ENCODE measurements at regions not wholly inside any gene's neighbourhood (a gene's known extent, or its start where the extent isn't known, plus 50 kb on each side); places are given as distances from the start of the nearest gene placed in this dataset.

- TF ChIP-seq CTCF (IDR thresholded peaks at IDR 0.05) (peak in 1 of 3 experiments; percentile 13), POLR2AphosphoS5 (IDR thresholded peaks at IDR 0.05) (no peak), EP300 (IDR thresholded peaks at IDR 0.05) (no peak)
- 96% methylated on average over 10 of the region's 11 CpGs for WGBS
- Histone ChIP-seq H3K4me1 (peaks cover 18 to 36% (median 31%) of the 10 kb centered on the region in 4 donors), H3K9me3 (no peaks in the 10 kb centered on the region), H3K27ac (replicated peaks in 1 of 4) (no peak overlapping the region), H3K27me3 (no peaks in the 10 kb centered on the region), H3K36me3 (no peaks in the 10 kb centered on the region), H3K4me3 (no peak overlapping the region)
- DNase-seq (ENCODE audit: extremely low spot score): no peak
- intact Hi-C loops (cut with DNase I): no loop called here
Measured at GRCh38 chr20:50344232-50345071, 153.8 kb downstream of the CEBPB start.

DNA sequence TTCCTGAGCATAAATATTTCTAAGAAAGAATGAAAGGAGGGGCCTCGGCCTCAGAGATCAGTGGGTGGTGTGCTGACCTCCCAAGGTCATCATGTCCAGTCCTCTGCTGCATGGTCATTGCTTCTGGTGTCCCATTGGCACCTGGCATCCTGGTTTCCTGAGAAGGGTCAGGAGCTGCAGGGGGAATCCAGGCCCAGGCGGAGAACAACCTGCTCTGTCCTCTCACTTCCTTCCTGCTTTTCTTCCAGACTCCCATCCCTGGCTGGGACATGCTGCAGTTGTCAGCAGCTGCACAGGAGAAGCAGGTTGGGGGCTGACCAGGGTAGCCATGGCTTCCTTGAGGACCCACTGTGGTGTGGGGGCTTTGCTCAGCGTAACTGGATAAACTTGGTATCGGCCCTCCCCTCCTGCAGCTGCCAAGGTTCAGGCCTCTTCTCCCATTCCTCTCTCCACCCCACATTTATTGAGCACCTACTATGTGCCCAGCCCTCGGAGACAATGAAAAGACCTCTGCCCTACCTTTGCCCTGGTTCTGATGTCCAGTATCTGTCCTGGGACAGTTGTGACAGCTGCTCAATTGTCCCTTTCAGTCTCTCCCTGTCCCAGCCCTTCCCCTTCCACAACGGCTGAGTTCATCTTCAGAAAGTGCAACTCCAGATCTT, 155.2 kb downstream of the CEBPB start:
- no peak for DNase-seq (ENCODE audit: extremely low spot score)
- 81% methylated on average over 6 of the region's 6 CpGs for WGBS
- intact Hi-C loops (cut with DNase I): loop anchor here (2.0 kb wide), 1 partner anchor 73 kb away; no protein-coding TSS in a partner anchor
- peak overlapping the region; percentile 53 to 76 (median 66) for H3K27ac ChIP-seq (replicated peaks in 1 of 4)
- no peaks in the 10 kb centered on the region for H3K27me3 ChIP-seq
- peak overlapping the region in 3 of 4 donors; percentile 17 to 29 (median 24) for H3K4me3 ChIP-seq
- H3K9me3 ChIP-seq: no peaks in the 10 kb centered on the region
- no peaks in the 10 kb centered on the region for H3K36me3 ChIP-seq
- TF ChIP-seq CTCF (IDR thresholded peaks at IDR 0.05) (no peak), EP300 (IDR thresholded peaks at IDR 0.05) (no peak)
- peaks cover 18 to 33% (median 30%) of the 10 kb centered on the region in 4 donors for H3K4me1 ChIP-seq

- Histone ChIP-seq H3K9me3 (no peaks in the 10 kb centered on the region), H3K36me3 (no peaks in the 10 kb centered on the region), H3K27me3 (no peaks in the 10 kb centered on the region), H3K27ac (replicated peaks in 1 of 4) (peak overlapping the region; percentile 53 to 76 (median 66)), H3K4me1 (peaks cover 18 to 33% (median 30%) of the 10 kb centered on the region in 4 donors), H3K4me3 (peak overlapping the region in 3 of 4 donors; percentile 17 to 29 (median 24))
- intact Hi-C loops (cut with DNase I): loop anchor here (2.0 kb wide), 1 partner anchor 72 kb away; no protein-coding TSS in a partner anchor
- DNase-seq (ENCODE audit: extremely low spot score): peak; percentile 97
- WGBS: 29% methylated on average over 23 of the region's 26 CpGs
- TF ChIP-seq EP300 (IDR thresholded peaks at IDR 0.05) (no peak), POLR2AphosphoS5 (IDR thresholded peaks at IDR 0.05) (peak; percentile 58 to 75), CTCF (IDR thresholded peaks at IDR 0.05) (no peak), POLR2A (IDR thresholded peaks at IDR 0.05; ENCODE audit: low read depth) (no peak)
Measured at GRCh38 chr20:50346374-50347283, 156.0 kb downstream of the CEBPB start.

DNA sequence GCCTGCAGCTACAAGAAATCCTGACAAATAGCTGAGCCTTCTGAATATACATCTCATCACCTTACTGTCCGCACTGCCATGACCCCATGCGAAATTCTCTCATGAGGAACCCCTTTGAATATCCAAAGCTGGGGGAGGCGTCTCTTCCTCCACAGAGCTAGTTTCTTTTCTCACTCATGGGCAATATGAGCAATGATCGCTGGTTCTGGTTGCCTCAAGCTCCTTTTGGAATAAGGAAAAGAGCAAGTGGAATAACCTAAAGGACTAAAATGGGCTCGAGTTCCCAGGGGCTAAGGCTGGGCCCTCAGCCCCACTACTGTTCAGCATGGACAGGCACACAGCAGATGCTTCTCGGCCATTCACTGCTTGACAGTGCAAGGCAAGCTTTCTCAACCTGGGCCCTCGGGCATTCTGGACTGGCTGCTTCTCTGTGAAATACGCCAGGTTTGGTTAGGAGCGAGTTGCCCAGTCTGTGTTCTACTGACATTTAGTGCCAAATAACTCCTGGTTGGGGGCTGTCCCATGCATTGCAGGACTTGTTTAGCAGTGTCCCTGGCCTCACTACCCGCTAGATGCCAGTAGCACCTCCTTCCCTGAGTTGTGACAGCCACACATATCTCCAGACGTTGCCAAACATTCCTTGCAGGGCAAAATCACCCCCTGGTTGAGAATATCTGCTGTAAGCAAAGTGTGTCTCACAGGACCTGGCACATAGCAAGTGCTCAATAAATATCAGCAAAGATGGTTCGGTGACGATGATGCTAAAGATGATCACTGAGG, 156.8 kb downstream of the CEBPB start:
- no peak for DNase-seq (ENCODE audit: extremely low spot score)
- intact Hi-C loops (cut with DNase I): loop anchor here (2.0 kb wide), 1 partner anchor 71 kb away; no protein-coding TSS in a partner anchor
- no peak for TF ChIP-seq POLR2A (IDR thresholded peaks at IDR 0.05; ENCODE audit: low read depth)
- no peak for TF ChIP-seq CTCF (IDR thresholded peaks at IDR 0.05)
- H3K4me3 ChIP-seq: no peak overlapping the region
- no peaks in the 10 kb centered on the region for H3K36me3 ChIP-seq
- peaks cover 18 to 33% (median 30%) of the 10 kb centered on the region in 4 donors for H3K4me1 ChIP-seq
- H3K9me3 ChIP-seq: no peaks in the 10 kb centered on the region
- peak overlapping the region; percentile 53 to 76 (median 66) for H3K27ac ChIP-seq (replicated peaks in 1 of 4)
- 78% methylated on average over 7 of the region's 13 CpGs for WGBS
- no peaks in the 10 kb centered on the region for H3K27me3 ChIP-seq

All from esophagus muscularis mucosa (tissue), 4 donors.